LNCaP clone FGC (cell line): ENCODE measurements at regions not wholly inside any gene's neighbourhood (a gene's known extent, or its start where the extent isn't known, plus 50 kb on each side); places are given as distances from the start of the nearest gene placed in this dataset.

Experiments used
- DNase-seq: peaks from one replicate; pipeline ENCODE4 v3.0.0-alpha.2; 2011; ENCODE audit warnings: low read depth
- H3K4me3 ChIP-seq: 2 replicates; pipeline ENCODE4 v1.5.1; 2011; ENCODE audit warnings: mild to moderate bottlenecking, low read depth, low read length, control low read depth
- TF ChIP-seq, protein P1 (sequence below): IDR thresholded peaks from 2 replicates; pipeline ENCODE4 v1.5.1; 2012; ENCODE audit warnings: mild to moderate bottlenecking; ENCODE audit not compliant: control insufficient read depth, insufficient read depth; ENCODE audit errors: extremely low read depth

DNA sequence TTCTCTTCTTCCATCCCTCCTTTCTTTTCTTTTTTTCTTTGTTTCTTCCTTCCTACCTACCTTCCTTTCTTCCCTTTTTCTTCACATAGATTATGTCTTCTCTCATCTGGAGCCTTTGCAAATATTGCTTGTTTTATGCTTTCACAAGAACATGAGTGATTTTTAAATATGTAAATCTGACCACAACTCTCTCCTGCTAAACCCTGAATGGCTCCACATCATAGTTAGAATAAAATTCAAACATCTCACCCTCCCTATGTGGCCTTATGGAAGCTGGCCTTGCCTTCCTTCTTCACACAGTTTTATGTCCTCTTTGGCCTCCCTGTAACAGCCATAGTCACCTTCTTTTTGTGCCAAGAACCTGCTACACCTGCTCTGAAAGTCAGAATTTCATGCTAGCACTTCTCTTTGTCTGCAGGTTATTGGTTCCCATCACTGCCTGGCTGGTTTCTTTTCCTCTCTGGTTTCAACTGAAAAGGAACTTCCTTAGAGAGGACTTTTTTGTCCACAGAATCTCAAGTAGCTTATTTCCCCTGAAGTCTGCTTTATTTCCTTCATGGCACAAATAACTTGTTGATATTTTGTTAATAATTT, 114.3 kb upstream of the TNC start:
- TF ChIP-seq, protein P1, sequence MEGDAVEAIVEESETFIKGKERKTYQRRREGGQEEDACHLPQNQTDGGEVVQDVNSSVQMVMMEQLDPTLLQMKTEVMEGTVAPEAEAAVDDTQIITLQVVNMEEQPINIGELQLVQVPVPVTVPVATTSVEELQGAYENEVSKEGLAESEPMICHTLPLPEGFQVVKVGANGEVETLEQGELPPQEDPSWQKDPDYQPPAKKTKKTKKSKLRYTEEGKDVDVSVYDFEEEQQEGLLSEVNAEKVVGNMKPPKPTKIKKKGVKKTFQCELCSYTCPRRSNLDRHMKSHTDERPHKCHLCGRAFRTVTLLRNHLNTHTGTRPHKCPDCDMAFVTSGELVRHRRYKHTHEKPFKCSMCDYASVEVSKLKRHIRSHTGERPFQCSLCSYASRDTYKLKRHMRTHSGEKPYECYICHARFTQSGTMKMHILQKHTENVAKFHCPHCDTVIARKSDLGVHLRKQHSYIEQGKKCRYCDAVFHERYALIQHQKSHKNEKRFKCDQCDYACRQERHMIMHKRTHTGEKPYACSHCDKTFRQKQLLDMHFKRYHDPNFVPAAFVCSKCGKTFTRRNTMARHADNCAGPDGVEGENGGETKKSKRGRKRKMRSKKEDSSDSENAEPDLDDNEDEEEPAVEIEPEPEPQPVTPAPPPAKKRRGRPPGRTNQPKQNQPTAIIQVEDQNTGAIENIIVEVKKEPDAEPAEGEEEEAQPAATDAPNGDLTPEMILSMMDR: no peak
- no peak for DNase-seq
- no peak overlapping the region for H3K4me3 ChIP-seq

DNA sequence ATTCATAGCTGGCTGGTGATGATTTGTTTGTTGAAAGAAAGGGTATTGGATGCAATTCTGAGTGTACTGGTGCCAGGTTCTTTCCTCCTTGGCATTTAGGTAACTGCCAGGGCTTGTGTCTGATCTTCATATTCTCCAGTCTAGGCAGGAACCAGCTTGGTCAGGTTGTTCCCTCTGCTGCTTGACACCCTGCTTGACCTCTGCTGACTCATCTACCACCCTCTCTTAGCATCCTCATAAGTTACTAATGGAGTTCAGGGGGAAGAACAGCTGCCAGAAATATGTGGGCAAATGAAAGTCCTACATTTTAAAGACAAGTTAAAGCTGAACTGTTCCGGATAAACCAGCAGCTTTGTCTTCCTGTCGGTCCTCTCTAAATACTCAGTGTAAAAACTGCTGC, 116.1 kb upstream of the TNC start:
- no peak overlapping the region for H3K4me3 ChIP-seq
- peak; percentile 27 for DNase-seq
- TF ChIP-seq, protein P1: no peak

DNA sequence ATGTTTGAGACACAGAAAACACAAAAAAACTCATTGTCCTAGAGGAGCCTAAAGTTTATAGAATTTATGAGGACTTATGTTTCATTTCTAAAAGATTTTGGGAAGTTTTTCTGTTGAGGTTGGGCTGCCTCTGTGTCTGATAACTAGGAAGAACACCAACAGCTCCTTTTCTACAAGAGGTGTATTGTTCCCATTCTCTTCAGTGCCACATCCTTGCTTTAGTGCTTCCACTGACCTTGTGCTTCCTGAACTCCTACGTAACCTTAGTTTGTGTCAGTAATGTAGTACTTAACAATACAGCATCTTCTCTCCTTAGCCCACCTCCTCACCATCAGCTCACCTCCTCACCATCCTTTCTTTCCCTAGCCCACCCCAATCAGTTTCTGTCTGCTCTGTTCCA, 117.3 kb upstream of the TNC start:
- DNase-seq: no peak
- TF ChIP-seq, protein P1: no peak

DNA sequence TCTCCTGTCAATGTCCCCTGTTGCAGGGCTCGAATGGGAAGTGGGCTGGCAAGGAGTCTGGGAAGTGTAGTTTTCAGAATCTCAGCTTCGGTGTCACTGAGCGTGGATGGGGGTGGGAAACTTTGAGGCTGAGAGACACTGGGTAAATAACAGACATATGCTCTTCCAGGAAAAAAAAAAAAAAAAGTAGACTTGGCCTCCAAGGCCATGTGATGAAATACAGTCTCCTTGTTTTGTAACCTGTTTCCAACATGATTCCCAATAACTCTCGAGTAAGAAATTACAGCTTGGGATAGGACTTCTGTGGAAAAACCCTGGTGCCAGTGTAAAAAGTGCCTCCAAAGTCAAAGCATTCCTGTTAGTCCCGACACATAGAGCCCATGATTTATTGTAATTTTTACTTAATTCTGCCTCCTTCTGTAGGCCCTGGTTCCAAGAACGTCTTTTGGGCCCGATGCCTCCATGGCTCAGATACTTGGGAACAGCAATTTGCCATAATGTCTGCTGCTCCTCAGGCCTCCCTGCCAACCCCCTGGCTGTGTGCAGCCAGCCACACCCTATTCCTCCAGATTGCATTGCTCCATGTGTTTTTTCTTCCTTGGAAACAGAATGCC, 119.5 kb upstream of the TNC start:
- TF ChIP-seq, protein P1: no peak
- H3K4me3 ChIP-seq: no peak overlapping the region
- no peak for DNase-seq

More for the DNA sequence above, 117.3 kb upstream of the TNC start:
- H3K4me3 ChIP-seq: no peak overlapping the region

DNA sequence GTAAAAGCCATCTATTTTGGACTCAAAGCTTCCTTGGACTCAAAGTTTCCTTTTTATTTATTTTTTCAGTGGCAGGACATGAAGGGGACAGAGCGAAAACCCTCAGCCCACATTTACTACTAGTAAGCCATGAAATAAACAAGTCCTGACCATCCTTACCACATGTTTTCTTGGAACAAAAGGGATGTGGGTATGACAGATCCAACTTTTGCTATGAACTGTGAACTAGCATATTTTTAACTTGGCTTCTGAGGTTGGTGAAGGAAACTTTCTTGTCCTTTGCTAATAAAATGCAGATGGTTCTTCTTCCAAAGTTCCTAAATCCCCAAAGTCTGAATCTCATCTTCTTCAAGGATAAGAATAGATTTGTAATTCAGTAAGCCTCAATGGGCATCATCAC, 122.7 kb upstream of the TNC start:
- TF ChIP-seq, protein P1: no peak
- no peak overlapping the region for H3K4me3 ChIP-seq
- no peak for DNase-seq

DNA sequence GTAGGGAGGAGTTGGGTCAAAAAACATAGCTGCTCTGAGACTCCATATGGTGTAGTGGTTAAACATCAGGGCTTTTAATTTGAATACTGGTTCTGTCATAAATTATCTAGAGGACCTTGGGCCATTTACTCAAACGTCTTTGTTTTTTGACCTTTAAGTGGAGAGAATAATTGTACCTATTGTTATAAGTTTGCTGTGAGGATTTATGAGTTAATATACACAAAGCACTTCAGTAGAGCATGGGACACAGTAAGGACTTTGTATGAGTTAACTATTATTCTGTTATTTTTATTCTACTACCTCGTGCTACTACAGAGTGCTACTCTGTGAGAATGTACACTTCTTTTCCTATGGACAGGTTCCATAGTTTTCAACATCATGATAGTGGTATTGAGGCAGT, 123.7 kb upstream of the TNC start:
- no peak overlapping the region for H3K4me3 ChIP-seq
- TF ChIP-seq, protein P1: no peak
- no peak for DNase-seq

DNA sequence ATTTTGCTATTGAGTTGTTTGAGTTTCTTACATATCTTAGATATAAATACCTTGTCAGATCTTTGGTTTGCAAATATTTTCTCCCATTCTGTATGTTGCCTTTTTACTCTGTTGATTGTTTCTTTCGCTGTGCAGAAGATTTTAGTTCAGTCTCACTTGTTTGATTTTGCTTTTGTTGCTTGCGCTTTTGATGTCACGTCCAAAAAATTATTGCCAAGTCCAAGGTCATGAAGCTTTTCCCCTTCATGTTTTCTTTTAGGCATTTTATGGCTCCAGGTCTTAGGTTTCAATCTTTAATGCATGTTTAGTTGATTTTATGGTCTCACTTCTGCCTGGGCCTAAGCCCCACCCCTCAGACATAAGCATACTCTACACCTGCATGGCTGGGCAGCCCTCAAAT, 131.5 kb upstream of the TNC start:
- DNase-seq: no peak
- no peak overlapping the region for H3K4me3 ChIP-seq
- TF ChIP-seq, protein P1: no peak
